ENCODE measurements at regions not wholly inside any gene's neighbourhood (a gene's known extent, or its start where the extent isn't known, plus 50 kb on each side); places are given as distances from the start of the nearest gene placed in this dataset.

GRCh38 chr11:133738624-133739023 lies 106.7 kb downstream of the SPATA19 start:
- H3K9me3 ChIP-seq (ENCODE audit: control insufficient read depth, insufficient read depth, low read length) = peaks cover 29% of the 10 kb centered on the region
- H3K4me3 ChIP-seq (ENCODE audit: low read depth, low read length) = no peak overlapping the region
- no peaks in the 10 kb centered on the region for H3K27me3 ChIP-seq (ENCODE audit: control insufficient read depth, insufficient read depth, low read length)
- ChIA-PET CTCF (no interaction called here), POLR2A (no interaction called here)
- TF ChIP-seq CTCF (IDR thresholded peaks at IDR 0.05; ENCODE audit: low read depth, low read length) = no peak
- H3K27ac ChIP-seq (ENCODE audit: low read depth, low read length) = no peak overlapping the region
- DNase-seq (ENCODE audit: low read depth, low spot score) = no peak

DNA sequence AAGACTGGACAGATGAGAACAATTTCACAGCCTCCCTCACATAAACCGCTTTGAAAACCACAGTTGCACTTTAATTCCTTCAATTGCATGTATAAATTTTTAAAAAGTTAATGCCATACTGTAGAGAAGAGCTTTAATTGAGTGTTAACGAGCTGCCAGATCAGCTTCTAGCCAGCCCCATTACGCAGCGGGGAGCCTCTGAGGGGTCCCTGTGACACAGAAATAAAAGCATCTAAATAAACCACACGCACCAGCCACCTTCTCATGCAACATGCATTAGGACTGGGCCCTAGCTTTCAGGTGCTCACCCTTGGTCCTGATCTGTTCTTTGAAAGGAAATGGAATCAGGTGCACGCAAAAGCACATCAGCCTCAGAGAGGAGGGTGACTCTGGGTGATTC lies 111.7 kb downstream of the SPATA19 start:
- CTCF ChIA-PET = no interaction called here

DNA sequence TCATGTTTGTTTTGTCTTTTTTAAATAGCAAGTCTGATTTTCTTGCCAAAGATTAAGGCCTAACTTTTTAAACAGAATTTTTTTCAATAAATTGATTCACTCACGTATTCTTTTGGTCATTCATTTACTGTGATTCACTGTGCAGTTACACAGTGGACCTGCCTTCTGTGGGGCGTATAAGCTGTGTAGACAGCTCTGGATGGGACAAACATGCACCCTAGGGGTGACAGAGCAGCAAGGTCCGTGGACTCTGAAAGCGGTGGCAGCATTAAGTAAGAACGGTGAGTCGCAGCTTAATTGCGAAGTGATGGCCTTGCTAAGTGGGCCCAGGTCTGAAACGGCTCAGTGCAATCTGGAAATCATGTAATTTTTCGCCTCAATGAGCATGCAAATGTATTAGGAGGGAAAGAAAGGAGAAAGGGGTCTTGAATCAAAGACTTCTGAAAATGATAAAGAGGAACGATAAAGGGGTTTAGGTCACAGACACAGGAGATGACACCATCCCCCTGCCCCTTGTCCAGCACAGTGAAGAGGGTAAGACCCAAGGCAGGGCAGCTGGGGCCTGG lies 113.1 kb downstream of the SPATA19 start:
- Histone ChIP-seq H3K4me3 (ENCODE audit: low read depth, low read length) (no peak overlapping the region), H3K27ac (ENCODE audit: low read depth, low read length) (no peak overlapping the region), H3K9me3 (ENCODE audit: control insufficient read depth, insufficient read depth, low read length) (peaks cover 52% of the 10 kb centered on the region), H3K27me3 (ENCODE audit: control insufficient read depth, insufficient read depth, low read length) (no peaks in the 10 kb centered on the region)
- TF ChIP-seq CTCF (IDR thresholded peaks at IDR 0.05; ENCODE audit: low read depth, low read length) = no peak
- CTCF ChIA-PET = no interaction called here
- POLR2A ChIA-PET = no interaction called here
- DNase-seq (ENCODE audit: low read depth, low spot score) = no peak

More for the DNA sequence above, 111.7 kb downstream of the SPATA19 start:
- no peak for DNase-seq (ENCODE audit: low read depth, low spot score)
- no peak for TF ChIP-seq CTCF (IDR thresholded peaks at IDR 0.05; ENCODE audit: low read depth, low read length)
- H3K4me3 ChIP-seq (ENCODE audit: low read depth, low read length) = no peak overlapping the region
- POLR2A ChIA-PET = no interaction called here
- peaks cover 50% of the 10 kb centered on the region for H3K9me3 ChIP-seq (ENCODE audit: control insufficient read depth, insufficient read depth, low read length)
- no peaks in the 10 kb centered on the region for H3K27me3 ChIP-seq (ENCODE audit: control insufficient read depth, insufficient read depth, low read length)
- H3K27ac ChIP-seq (ENCODE audit: low read depth, low read length) = no peak overlapping the region

- peaks cover 47% of the 10 kb centered on the region for H3K9me3 ChIP-seq (ENCODE audit: control insufficient read depth, insufficient read depth, low read length)
- no peak overlapping the region for H3K27ac ChIP-seq (ENCODE audit: low read depth, low read length)
- H3K27me3 ChIP-seq (ENCODE audit: control insufficient read depth, insufficient read depth, low read length) = no peaks in the 10 kb centered on the region
- CTCF ChIA-PET = no interaction called here
- no peak for TF ChIP-seq CTCF (IDR thresholded peaks at IDR 0.05; ENCODE audit: low read depth, low read length)
- no peak for DNase-seq (ENCODE audit: low read depth, low spot score)
- H3K4me3 ChIP-seq (ENCODE audit: low read depth, low read length) = no peak overlapping the region
- POLR2A ChIA-PET = no interaction called here
These were observed 117.5 kb downstream of the SPATA19 start for GRCh38 chr11:133727774-133728173.

GRCh38 chr11:133726542-133726941 lies 118.8 kb downstream of the SPATA19 start:
- Histone ChIP-seq H3K9me3 (ENCODE audit: control insufficient read depth, insufficient read depth, low read length) (peaks cover 43% of the 10 kb centered on the region), H3K27ac (ENCODE audit: low read depth, low read length) (no peak overlapping the region), H3K27me3 (ENCODE audit: control insufficient read depth, insufficient read depth, low read length) (no peaks in the 10 kb centered on the region), H3K4me3 (ENCODE audit: low read depth, low read length) (no peak overlapping the region)
- no peak for DNase-seq (ENCODE audit: low read depth, low spot score)
- ChIA-PET CTCF (no interaction called here), POLR2A (no interaction called here)
- no peak for TF ChIP-seq CTCF (IDR thresholded peaks at IDR 0.05; ENCODE audit: low read depth, low read length)
